ENCODE measurements at regions not wholly inside any gene's neighbourhood (a gene's known extent, or its start where the extent isn't known, plus 50 kb on each side); places are given as distances from the start of the nearest gene placed in this dataset.
"Not testable (repeated sequence)": the region's sequence is repeated elsewhere in the genome, so short reads cannot be mapped to it uniquely, and the experiment has no call there.

DNA sequence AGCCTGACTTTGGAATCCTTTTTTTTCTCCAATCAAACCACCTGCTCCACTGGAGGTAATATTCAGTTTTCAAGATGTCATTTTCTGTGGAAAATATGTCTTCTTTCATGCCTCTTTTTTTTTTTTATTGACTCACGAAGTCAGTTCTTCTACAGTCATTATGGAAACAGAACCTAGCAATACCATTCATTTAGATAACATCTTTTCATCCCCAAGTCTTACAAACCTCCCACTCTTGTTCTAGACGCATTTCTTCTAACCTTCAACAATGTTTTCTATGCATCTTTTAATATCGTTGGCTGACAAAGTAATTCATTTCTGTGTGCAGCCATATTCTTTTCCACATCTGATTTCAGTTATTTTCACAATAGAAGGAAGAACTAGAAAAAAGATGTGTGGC is 474.3 kb upstream of the CCDC196 start:
- H3K4me3 ChIP-seq, result no peak overlapping the region

GRCh38 chr14:66013607-66014006 is 472.6 kb upstream of the CCDC196 start:
- H3K4me3 ChIP-seq; H3K9me3 ChIP-seq; DNase-seq (ENCODE audit: low spot score in 2 of 2); H3K36me3 ChIP-seq; H3K4me1 ChIP-seq; intact Hi-C loops (cut with DNase I); H3K27ac ChIP-seq; H3K27me3 ChIP-seq: not testable (repeated sequence)

More for the DNA sequence above, 474.3 kb upstream of the CCDC196 start:
- DNase-seq (ENCODE audit: low spot score in 2 of 2), result no peak
- TF ChIP-seq CTCF (IDR thresholded peaks at IDR 0.05), result no peak
- Histone ChIP-seq H3K27ac (no peak overlapping the region), H3K4me1 (no peaks in the 10 kb centered on the region), H3K27me3 (no peaks in the 10 kb centered on the region), H3K36me3 (no peaks in the 10 kb centered on the region), H3K9me3 (no peaks in the 10 kb centered on the region)
- intact Hi-C loops (cut with DNase I), result no loop called here

DNA sequence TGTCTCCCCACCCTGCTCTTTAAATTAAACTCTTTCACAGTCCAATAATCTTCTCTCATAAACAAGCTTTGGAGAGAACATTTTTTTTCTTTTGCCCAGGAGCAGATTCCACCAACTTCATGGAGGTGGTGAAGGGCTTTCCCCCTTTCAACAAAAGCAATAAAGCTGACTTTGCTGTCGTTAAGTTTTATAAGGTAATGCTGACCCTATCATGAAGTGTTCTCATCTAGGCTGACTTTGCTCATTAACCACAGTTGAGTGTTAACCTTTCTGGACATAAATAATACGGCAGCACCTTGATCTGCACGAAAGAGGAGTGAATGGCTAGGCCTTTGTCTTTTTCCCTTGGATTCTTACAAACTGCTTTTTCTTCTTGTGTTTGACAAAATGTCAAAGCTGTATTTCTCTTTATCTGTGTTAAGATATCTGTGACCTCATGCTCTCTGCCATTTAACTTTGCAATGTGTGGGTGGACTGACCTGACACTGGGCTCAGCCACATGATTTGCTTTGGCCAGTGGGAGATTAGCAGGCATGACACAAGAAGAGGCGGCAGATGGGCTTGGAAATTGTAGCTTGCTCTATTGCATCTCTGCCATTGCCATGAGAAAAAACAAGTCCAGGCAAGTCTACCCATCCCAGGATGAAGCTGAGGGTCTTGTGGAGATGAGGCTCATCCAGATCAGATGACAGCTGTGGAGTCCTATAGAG is 470.9 kb upstream of the CCDC196 start:
- TF ChIP-seq CTCF (IDR thresholded peaks at IDR 0.05), result no peak
- no peak overlapping the region for H3K27ac ChIP-seq
- no peak overlapping the region for H3K4me3 ChIP-seq
- intact Hi-C loops (cut with DNase I), result no loop called here
- H3K36me3 ChIP-seq, result no peaks in the 10 kb centered on the region
- no peaks in the 10 kb centered on the region for H3K9me3 ChIP-seq
- no peaks in the 10 kb centered on the region for H3K4me1 ChIP-seq
- H3K27me3 ChIP-seq, result no peaks in the 10 kb centered on the region
- DNase-seq (ENCODE audit: low spot score in 2 of 2), result no peak

- no peak overlapping the region for H3K27ac ChIP-seq
- H3K36me3 ChIP-seq, result no peaks in the 10 kb centered on the region
- H3K27me3 ChIP-seq, result no peaks in the 10 kb centered on the region
- H3K4me1 ChIP-seq, result no peaks in the 10 kb centered on the region
- DNase-seq (ENCODE audit: low spot score in 2 of 2), result no peak
- no peaks in the 10 kb centered on the region for H3K9me3 ChIP-seq
- intact Hi-C loops (cut with DNase I), result no loop called here
- H3K4me3 ChIP-seq, result no peak overlapping the region
- no peak for TF ChIP-seq CTCF (IDR thresholded peaks at IDR 0.05)
These were observed 468.2 kb upstream of the CCDC196 start for GRCh38 chr14:66017927-66018326.

- no peaks in the 10 kb centered on the region for H3K36me3 ChIP-seq
- H3K9me3 ChIP-seq, result no peaks in the 10 kb centered on the region
- intact Hi-C loops (cut with DNase I), result no loop called here
- no peaks in the 10 kb centered on the region for H3K4me1 ChIP-seq
- no peaks in the 10 kb centered on the region for H3K27me3 ChIP-seq
- no peak for DNase-seq (ENCODE audit: low spot score in 2 of 2)
- no peak overlapping the region for H3K27ac ChIP-seq
- TF ChIP-seq CTCF (IDR thresholded peaks at IDR 0.05), result no peak
- H3K4me3 ChIP-seq, result no peak overlapping the region
These were observed 463.6 kb upstream of the CCDC196 start for GRCh38 chr14:66022526-66022925.

DNA sequence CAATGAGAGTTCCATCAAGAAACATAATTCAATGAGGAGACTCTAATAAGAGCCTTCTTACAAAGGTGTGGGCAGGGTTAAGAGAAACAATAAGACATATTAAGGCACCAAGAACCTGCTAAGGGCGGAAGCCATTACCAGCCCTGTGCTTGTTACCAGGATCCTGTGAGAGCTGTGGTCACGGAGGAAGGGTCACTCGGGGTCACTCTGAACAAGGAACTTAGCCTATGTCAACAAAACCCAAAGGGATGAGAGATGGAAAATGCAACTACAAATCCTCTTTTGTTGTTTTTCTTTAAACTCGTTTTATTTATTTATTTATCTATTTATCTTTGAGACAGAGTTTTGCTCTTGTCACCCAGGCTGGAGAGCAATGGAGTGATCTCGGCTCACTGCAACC is 460.4 kb upstream of the CCDC196 start:
- no peak for TF ChIP-seq CTCF (IDR thresholded peaks at IDR 0.05)
- no peak overlapping the region for H3K4me3 ChIP-seq
- no peak overlapping the region for H3K27ac ChIP-seq
- intact Hi-C loops (cut with DNase I), result no loop called here
- DNase-seq (ENCODE audit: low spot score in 2 of 2), result no peak
- H3K4me1 ChIP-seq, result no peaks in the 10 kb centered on the region
- no peaks in the 10 kb centered on the region for H3K36me3 ChIP-seq
- H3K9me3 ChIP-seq, result no peaks in the 10 kb centered on the region
- H3K27me3 ChIP-seq, result no peaks in the 10 kb centered on the region

DNA sequence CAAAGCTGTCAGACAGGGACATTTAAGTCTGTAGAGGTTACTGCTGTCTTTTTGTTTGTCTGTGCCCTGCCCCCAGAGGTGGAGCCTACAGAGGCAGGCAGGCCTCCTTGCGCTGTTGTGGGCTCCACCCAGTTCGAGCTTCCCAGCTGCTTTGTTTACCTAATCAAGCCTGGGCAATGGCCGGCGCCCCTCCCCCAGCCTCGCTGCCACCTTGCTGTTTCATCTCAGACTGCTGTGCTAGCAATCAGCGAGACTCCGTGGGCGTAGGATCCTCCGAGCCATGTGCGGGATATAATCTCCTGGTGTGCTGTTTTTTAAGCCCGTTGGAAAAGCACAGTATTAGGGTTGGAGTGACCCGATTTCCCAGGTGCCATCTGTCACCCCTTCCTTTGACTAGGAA is 454.2 kb upstream of the CCDC196 start:
- H3K4me1 ChIP-seq; DNase-seq (ENCODE audit: low spot score in 2 of 2); H3K36me3 ChIP-seq; H3K9me3 ChIP-seq; H3K27me3 ChIP-seq; intact Hi-C loops (cut with DNase I); H3K4me3 ChIP-seq; H3K27ac ChIP-seq: not testable (repeated sequence)

All from ascending aorta (tissue), 2 donors.